HG02798 (cell line): ENCODE measurements at regions not wholly inside any gene's neighbourhood (a gene's known extent, or its start where the extent isn't known, plus 50 kb on each side); places are given as distances from the start of the nearest gene placed in this dataset.

Experiments used
- ATAC-seq: cut with Tn5 transposase; IDR thresholded peaks from one replicate; pipeline ENCODE4 v1.9.1; 2021; ENCODE audit warnings: mild to moderate bottlenecking; ENCODE audit not compliant: unreplicated experiment, poor library complexity

- no peak for ATAC-seq
Observed at GRCh38 chr2:22253171-22253570, 1129.4 kb downstream of the TDRD15 start.

- ATAC-seq = no peak
Observed at GRCh38 chr2:22261165-22261564, 1123.8 kb upstream of the KLHL29 start.

- ATAC-seq = no peak
Observed at GRCh38 chr2:22270341-22270740, 1114.6 kb upstream of the KLHL29 start.

GRCh38 chr2:22273853-22274252, 1111.1 kb upstream of the KLHL29 start:
- peak; percentile 31 for ATAC-seq

- ATAC-seq = no peak
Observed at GRCh38 chr2:22274661-22275060, 1110.3 kb upstream of the KLHL29 start.

GRCh38 chr2:22276696-22277095, 1108.3 kb upstream of the KLHL29 start:
- no peak for ATAC-seq

GRCh38 chr2:22279541-22279940, 1105.4 kb upstream of the KLHL29 start:
- no peak for ATAC-seq

- no peak for ATAC-seq
Observed at GRCh38 chr2:22281033-22281432, 1103.9 kb upstream of the KLHL29 start.

GRCh38 chr2:22282220-22282619, 1102.8 kb upstream of the KLHL29 start:
- no peak for ATAC-seq

GRCh38 chr2:22282916-22283315, 1102.1 kb upstream of the KLHL29 start:
- ATAC-seq = no peak

GRCh38 chr2:22283436-22283835, 1101.5 kb upstream of the KLHL29 start:
- ATAC-seq = no peak

- ATAC-seq = no peak
Observed at GRCh38 chr2:22290302-22290701, 1094.7 kb upstream of the KLHL29 start.

GRCh38 chr2:22290909-22291473, 1094.0 kb upstream of the KLHL29 start:
- no peak for ATAC-seq

GRCh38 chr2:22301228-22301627, 1083.8 kb upstream of the KLHL29 start:
- no peak for ATAC-seq

GRCh38 chr2:22326250-22326649, 1058.7 kb upstream of the KLHL29 start:
- ATAC-seq = no peak

- no peak for ATAC-seq
Observed at GRCh38 chr2:22329211-22330154, 1055.5 kb upstream of the KLHL29 start.

- no peak for ATAC-seq
Observed at GRCh38 chr2:22336414-22336813, 1048.6 kb upstream of the KLHL29 start.

GRCh38 chr2:22340716-22341115, 1044.3 kb upstream of the KLHL29 start:
- no peak for ATAC-seq

GRCh38 chr2:22347306-22347705, 1037.7 kb upstream of the KLHL29 start:
- ATAC-seq = no peak

- ATAC-seq = no peak
Observed at GRCh38 chr2:22350621-22351020, 1034.4 kb upstream of the KLHL29 start.

GRCh38 chr2:22355816-22356433, 1029.1 kb upstream of the KLHL29 start:
- peak; percentile 75 for ATAC-seq
